HL-60 (cell line): ENCODE measurements at regions not wholly inside any gene's neighbourhood (a gene's known extent, or its start where the extent isn't known, plus 50 kb on each side); places are given as distances from the start of the nearest gene placed in this dataset.

Source experiments
- GABPA ChIP-seq: IDR thresholded peaks from 2 replicates; pipeline ENCODE4 v1.6.1; 2012; ENCODE audit warnings: low read depth
- POLR2AphosphoS5 ChIP-seq: IDR thresholded peaks from 2 replicates; pipeline ENCODE4 v1.6.1; 2012; ENCODE audit warnings: low read depth
- SPI1 ChIP-seq: IDR thresholded peaks from 2 replicates; pipeline ENCODE4 v1.6.1; 2012; ENCODE audit warnings: low read depth, mild to moderate bottlenecking, borderline replicate concordance
- TF ChIP-seq, protein P1 (sequence below): IDR thresholded peaks from one replicate; pipeline ENCODE4 v1.5.1; 2011; ENCODE audit warnings: low read length, control low read depth, inconsistent platforms; ENCODE audit not compliant: insufficient read depth
- TF ChIP-seq, protein P2 (sequence below): IDR thresholded peaks from 2 replicates; pipeline ENCODE4 v1.6.1; 2012; ENCODE audit warnings: low read depth; ENCODE audit not compliant: insufficient replicate concordance

DNA sequence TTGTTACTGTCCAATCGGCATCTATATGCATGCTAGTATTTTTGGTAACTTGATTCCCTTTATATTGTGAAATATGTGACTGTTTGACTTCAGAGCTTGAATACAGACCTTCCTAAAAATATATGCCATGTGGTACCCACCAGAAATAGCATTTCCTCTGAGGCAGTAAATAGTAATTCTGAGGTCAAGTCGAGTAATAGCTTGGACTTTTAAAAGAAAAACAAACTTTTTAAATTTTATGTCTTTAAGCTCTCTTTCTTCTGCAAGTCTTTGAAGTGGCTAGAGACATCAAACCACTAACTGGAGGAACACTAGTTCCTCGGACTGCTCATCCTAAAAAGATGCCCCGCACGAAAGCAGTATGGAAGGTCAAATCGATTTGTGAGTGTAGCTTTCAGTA, 396.8 kb upstream of the SLC14A2 start:
- TF ChIP-seq, protein P1, sequence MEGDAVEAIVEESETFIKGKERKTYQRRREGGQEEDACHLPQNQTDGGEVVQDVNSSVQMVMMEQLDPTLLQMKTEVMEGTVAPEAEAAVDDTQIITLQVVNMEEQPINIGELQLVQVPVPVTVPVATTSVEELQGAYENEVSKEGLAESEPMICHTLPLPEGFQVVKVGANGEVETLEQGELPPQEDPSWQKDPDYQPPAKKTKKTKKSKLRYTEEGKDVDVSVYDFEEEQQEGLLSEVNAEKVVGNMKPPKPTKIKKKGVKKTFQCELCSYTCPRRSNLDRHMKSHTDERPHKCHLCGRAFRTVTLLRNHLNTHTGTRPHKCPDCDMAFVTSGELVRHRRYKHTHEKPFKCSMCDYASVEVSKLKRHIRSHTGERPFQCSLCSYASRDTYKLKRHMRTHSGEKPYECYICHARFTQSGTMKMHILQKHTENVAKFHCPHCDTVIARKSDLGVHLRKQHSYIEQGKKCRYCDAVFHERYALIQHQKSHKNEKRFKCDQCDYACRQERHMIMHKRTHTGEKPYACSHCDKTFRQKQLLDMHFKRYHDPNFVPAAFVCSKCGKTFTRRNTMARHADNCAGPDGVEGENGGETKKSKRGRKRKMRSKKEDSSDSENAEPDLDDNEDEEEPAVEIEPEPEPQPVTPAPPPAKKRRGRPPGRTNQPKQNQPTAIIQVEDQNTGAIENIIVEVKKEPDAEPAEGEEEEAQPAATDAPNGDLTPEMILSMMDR = no peak
- TF ChIP-seq, protein P2, sequence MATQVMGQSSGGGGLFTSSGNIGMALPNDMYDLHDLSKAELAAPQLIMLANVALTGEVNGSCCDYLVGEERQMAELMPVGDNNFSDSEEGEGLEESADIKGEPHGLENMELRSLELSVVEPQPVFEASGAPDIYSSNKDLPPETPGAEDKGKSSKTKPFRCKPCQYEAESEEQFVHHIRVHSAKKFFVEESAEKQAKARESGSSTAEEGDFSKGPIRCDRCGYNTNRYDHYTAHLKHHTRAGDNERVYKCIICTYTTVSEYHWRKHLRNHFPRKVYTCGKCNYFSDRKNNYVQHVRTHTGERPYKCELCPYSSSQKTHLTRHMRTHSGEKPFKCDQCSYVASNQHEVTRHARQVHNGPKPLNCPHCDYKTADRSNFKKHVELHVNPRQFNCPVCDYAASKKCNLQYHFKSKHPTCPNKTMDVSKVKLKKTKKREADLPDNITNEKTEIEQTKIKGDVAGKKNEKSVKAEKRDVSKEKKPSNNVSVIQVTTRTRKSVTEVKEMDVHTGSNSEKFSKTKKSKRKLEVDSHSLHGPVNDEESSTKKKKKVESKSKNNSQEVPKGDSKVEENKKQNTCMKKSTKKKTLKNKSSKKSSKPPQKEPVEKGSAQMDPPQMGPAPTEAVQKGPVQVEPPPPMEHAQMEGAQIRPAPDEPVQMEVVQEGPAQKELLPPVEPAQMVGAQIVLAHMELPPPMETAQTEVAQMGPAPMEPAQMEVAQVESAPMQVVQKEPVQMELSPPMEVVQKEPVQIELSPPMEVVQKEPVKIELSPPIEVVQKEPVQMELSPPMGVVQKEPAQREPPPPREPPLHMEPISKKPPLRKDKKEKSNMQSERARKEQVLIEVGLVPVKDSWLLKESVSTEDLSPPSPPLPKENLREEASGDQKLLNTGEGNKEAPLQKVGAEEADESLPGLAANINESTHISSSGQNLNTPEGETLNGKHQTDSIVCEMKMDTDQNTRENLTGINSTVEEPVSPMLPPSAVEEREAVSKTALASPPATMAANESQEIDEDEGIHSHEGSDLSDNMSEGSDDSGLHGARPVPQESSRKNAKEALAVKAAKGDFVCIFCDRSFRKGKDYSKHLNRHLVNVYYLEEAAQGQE = no peak
- TF ChIP-seq POLR2AphosphoS5 = no peak
- TF ChIP-seq SPI1 = no peak
- no peak for TF ChIP-seq GABPA
